Rectal smooth muscle tissue (tissue), 1 donor: ENCODE measurements at regions not wholly inside any gene's neighbourhood (a gene's known extent, or its start where the extent isn't known, plus 50 kb on each side); places are given as distances from the start of the nearest gene placed in this dataset.

Source experiments
- H3K27ac ChIP-seq: one replicate; pipeline ENCODE4 v1.7.0; 2013; ENCODE audit warnings: low read depth, low read length, inconsistent platforms
- H3K27me3 ChIP-seq: one replicate; pipeline ENCODE4 v1.7.0; 2013; ENCODE audit warnings: low read length; ENCODE audit not compliant: control insufficient read depth, insufficient read depth
- H3K36me3 ChIP-seq: one replicate; pipeline ENCODE4 v1.7.0; 2013; ENCODE audit warnings: low read length; ENCODE audit not compliant: control insufficient read depth, insufficient read depth
- H3K4me1 ChIP-seq: one replicate; pipeline ENCODE4 v1.7.0; 2013; ENCODE audit warnings: low read length; ENCODE audit not compliant: control insufficient read depth, insufficient read depth
- H3K4me3 ChIP-seq: one replicate; pipeline ENCODE4 v1.7.0; 2013; ENCODE audit warnings: low read length
- H3K9ac ChIP-seq: one replicate; pipeline ENCODE4 v1.7.0; 2013; ENCODE audit warnings: low read length

DNA sequence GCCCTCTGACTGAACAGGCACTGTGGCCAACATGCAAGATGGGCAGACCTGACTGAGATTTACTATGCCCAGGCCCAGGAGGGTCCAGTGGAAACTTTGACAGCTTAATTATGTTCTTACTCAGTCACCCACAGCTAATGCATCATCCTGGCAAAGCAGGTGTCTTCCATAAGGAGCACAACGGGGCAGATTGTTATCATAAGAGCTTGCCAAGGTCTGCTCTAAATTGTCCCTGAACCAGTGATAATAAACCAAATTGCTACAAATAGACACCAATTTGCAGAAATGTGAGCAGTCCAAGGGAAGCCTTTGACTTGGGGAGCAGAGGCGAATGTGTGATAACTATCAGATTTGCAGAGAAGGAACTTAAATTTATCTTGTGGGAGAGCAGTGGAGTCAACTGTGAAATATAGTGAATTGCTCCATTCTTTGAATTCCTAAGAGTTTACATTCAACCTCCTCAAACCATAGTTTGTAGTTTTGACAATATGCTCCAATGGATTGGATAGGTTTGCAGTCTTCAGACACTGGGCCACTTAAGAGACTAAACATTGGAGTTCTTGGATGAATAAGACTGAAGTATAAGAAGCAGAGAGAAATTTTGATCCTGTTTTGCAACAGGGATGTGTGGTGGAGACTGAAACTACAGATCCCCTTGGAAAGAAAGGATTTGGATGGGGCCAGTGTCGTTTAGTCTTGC lies 494.7 kb downstream of the CCSER2 start:
- no peaks in the 10 kb centered on the region for H3K4me1 ChIP-seq

DNA sequence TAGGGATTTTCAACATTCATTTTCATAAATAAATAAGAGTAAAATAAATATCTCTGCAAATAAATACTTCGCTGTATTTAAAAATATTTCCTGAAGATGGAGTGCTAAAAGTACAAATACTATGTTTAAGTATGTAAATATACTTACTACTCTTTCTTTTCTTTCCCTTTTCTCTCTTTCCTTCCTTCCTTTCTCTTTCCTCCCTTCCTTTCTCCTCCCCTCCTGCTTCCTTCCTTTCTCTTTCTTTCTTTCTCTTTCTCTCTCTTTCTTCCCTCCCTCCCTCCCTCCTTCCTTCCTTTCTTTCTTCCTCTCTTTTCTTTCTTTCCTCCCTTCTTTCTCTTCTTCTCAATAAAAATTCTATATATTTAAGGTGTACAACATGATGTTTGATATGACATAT lies 496.1 kb downstream of the CCSER2 start:
- H3K27ac ChIP-seq = no peak overlapping the region
- no peak overlapping the region for H3K9ac ChIP-seq
- H3K36me3 ChIP-seq = no peaks in the 10 kb centered on the region

More for the DNA sequence above, 494.7 kb downstream of the CCSER2 start:
- H3K27me3 ChIP-seq = no peaks in the 10 kb centered on the region
- no peak overlapping the region for H3K4me3 ChIP-seq
- no peak overlapping the region for H3K9ac ChIP-seq
- H3K36me3 ChIP-seq = no peaks in the 10 kb centered on the region
- no peak overlapping the region for H3K27ac ChIP-seq

DNA sequence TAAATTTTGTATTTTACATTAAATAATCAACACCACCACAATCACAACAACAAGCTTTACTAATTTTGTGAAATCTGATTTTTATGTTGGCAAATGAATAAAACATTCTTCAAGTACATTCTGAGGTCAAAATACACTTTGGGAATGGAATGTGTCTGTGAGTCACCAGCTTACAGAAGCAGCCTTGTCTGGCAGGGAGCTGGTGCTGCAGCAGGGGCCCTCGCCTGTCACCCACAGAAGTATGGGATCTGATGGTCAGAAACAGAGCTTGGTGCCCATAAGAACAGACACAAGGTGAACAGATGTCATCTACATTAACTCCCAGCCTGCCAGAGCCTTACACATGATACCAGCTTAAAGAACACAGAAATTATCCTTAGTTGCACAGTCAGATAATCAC lies 496.9 kb downstream of the CCSER2 start:
- H3K27me3 ChIP-seq = no peaks in the 10 kb centered on the region
- H3K4me1 ChIP-seq = no peaks in the 10 kb centered on the region
- H3K9ac ChIP-seq = no peak overlapping the region
- H3K4me3 ChIP-seq = no peak overlapping the region
- no peaks in the 10 kb centered on the region for H3K36me3 ChIP-seq
- H3K27ac ChIP-seq = no peak overlapping the region

More for the DNA sequence above, 496.1 kb downstream of the CCSER2 start:
- Histone ChIP-seq H3K4me3 (no peak overlapping the region), H3K27me3 (no peaks in the 10 kb centered on the region), H3K4me1 (no peaks in the 10 kb centered on the region)

DNA sequence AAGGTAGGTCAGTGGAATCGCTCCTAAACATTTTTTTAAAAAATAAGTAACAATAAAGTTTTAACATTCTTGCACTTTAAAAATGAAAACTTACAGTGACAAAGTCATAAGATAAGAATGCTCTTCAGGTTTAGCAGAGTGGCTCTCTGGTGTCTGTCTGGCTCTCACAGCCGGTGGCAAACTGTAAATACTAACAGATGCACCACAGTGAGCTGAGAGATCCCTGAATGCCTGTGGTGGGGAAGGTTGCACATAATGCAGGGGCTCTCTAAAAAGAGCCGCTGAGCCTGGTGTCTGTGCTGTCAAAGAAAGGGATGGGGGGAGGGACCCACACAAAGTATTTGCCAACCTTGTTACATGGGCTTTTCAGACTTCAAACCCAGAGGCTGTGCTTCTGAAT lies 498.3 kb downstream of the CCSER2 start:
- Histone ChIP-seq H3K4me1 (no peaks in the 10 kb centered on the region), H3K27me3 (no peaks in the 10 kb centered on the region)

DNA sequence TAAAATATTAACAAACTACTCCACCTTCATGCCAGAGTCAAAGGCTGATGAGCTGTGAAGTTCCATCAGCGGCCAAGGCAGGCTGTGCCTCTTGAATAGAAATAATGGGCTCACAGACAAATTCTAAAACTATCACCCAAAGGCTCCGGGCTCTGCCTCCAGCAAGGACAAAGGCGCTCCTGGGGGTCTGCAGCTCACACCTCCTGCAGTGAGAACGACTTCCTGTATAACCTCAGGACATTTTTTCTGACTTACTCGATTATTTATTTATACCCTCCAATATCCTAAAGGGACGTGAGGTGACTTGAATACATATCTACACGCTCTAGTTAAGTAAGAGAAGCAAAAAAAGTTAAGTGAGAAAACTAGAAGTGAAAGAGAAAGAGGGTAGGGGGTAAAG lies 500.7 kb downstream of the CCSER2 start:
- Histone ChIP-seq H3K36me3 (no peaks in the 10 kb centered on the region), H3K9ac (no peak overlapping the region), H3K27ac (no peak overlapping the region), H3K4me3 (no peak overlapping the region), H3K4me1 (no peaks in the 10 kb centered on the region), H3K27me3 (no peaks in the 10 kb centered on the region)

More for the DNA sequence above, 498.3 kb downstream of the CCSER2 start:
- no peaks in the 10 kb centered on the region for H3K36me3 ChIP-seq
- H3K9ac ChIP-seq = no peak overlapping the region
- no peak overlapping the region for H3K27ac ChIP-seq
- H3K4me3 ChIP-seq = no peak overlapping the region

GRCh38 chr10:84837041-84837812 lies 508.8 kb downstream of the CCSER2 start:
- no peaks in the 10 kb centered on the region for H3K4me1 ChIP-seq
- no peak overlapping the region for H3K27ac ChIP-seq
- H3K27me3 ChIP-seq = no peaks in the 10 kb centered on the region
- no peak overlapping the region for H3K9ac ChIP-seq
- H3K36me3 ChIP-seq = no peaks in the 10 kb centered on the region
- H3K4me3 ChIP-seq = no peak overlapping the region

- no peak overlapping the region for H3K4me3 ChIP-seq
- H3K36me3 ChIP-seq = no peaks in the 10 kb centered on the region
- H3K4me1 ChIP-seq = no peaks in the 10 kb centered on the region
- H3K27me3 ChIP-seq = no peaks in the 10 kb centered on the region
- H3K9ac ChIP-seq = no peak overlapping the region
- H3K27ac ChIP-seq = no peak overlapping the region
Measured at GRCh38 chr10:84837877-84838276, 509.5 kb downstream of the CCSER2 start.

DNA sequence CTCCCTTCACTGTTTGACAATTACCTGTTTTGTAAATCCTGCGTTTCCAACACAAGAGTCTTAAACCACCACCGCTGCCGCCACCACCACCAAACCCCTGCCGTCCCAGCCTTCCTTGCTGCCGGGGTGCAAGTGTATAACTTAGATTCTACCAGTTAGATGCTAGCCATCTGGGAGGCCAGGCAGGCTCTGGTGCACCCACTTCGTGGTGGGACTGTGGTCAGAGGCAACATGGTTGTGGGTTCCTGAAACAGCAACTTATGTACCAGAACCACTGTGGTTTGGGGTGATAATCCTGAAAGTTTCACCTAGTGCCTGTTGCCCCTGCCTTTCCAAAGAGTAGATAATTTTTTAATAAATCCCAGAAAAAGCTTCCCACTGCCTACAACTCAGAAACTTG lies 510.5 kb downstream of the CCSER2 start:
- Histone ChIP-seq H3K4me1 (no peaks in the 10 kb centered on the region), H3K4me3 (no peak overlapping the region), H3K27ac (no peak overlapping the region), H3K27me3 (no peaks in the 10 kb centered on the region), H3K9ac (no peak overlapping the region), H3K36me3 (no peaks in the 10 kb centered on the region)

- Histone ChIP-seq H3K9ac (no peak overlapping the region), H3K27ac (no peak overlapping the region), H3K36me3 (no peaks in the 10 kb centered on the region), H3K27me3 (no peaks in the 10 kb centered on the region), H3K4me3 (no peak overlapping the region), H3K4me1 (no peaks in the 10 kb centered on the region)
Measured at GRCh38 chr10:84842593-84842992, 514.2 kb downstream of the CCSER2 start.

- no peak overlapping the region for H3K27ac ChIP-seq
- no peaks in the 10 kb centered on the region for H3K36me3 ChIP-seq
- no peaks in the 10 kb centered on the region for H3K4me1 ChIP-seq
- H3K27me3 ChIP-seq = no peaks in the 10 kb centered on the region
- H3K9ac ChIP-seq = no peak overlapping the region
- H3K4me3 ChIP-seq = no peak overlapping the region
Measured at GRCh38 chr10:84844461-84844860, 516.1 kb downstream of the CCSER2 start.

DNA sequence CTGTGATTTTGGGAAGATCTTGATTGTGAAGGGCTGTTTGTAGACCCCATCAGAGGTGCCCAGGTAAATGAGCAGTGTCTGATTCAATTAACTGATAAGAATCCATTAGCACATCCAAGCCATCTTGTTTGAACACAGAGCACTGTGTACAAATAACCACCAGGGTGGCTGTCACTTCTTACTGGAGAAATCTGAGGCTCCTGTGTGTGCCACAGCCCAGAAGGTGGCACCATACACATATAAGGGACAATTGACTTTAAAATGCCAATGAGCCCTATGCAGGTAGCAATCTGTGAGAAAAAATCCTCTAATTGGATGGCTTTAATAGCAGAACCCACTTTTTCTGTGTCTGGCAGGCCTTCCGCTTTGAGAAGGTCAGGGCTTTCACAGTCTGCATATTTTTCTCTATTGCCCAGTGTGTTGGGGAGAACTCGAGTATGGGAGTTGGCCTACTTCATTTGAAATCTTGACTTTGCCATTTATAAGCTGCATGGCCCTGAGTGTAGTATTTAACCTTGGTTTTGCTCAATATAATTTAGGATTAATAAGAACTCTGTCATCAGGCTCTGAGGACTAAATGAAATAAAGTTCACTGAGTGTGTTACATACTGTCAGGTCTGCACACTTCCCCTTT lies 517.4 kb downstream of the CCSER2 start:
- Histone ChIP-seq H3K9ac (no peak overlapping the region), H3K4me1 (no peaks in the 10 kb centered on the region), H3K27me3 (no peaks in the 10 kb centered on the region), H3K36me3 (no peaks in the 10 kb centered on the region), H3K4me3 (no peak overlapping the region), H3K27ac (no peak overlapping the region)

DNA sequence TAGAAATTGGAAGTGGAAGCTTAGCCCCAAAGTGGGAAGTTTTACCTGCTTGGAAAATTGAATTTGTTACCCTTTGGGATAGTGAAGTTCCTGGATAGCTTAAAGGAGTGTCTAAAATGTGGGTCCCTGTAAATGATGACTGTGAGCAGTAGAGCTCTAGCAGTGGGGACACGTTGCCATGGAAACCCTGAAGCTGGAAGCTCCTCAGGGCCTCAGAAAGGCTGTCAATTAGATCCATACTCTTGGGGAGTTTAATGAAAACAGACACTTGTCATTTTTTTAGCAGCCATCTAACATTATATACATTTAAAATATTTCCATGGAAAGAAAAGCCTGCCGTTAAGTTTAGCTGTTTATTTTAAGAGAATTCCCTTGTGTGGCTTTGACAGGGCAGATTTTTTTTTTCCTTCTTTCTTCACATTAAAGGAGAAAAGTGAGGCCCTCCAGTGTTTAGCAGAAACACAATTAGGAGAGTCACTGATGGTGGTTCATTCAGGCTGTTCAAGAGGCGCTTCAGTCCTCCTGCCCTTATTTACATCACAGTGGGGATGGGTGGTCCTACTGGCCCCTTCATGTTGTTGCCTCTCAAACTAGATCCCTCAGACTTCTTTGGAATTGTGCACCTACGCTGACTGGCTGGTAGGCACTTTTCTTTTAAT lies 518.4 kb downstream of the CCSER2 start:
- H3K27me3 ChIP-seq = no peaks in the 10 kb centered on the region
- H3K36me3 ChIP-seq = no peaks in the 10 kb centered on the region
- H3K9ac ChIP-seq = no peak overlapping the region
- H3K4me1 ChIP-seq = no peaks in the 10 kb centered on the region
- H3K27ac ChIP-seq = no peak overlapping the region
- H3K4me3 ChIP-seq = no peak overlapping the region
